Upper lobe of left lung (tissue), 4 donors: ENCODE measurements at regions not wholly inside any gene's neighbourhood (a gene's known extent, or its start where the extent isn't known, plus 50 kb on each side); places are given as distances from the start of the nearest gene placed in this dataset.

Source experiments
- CTCF ChIP-seq, 6 experiments: fragments of 450-650 bp in 4 of 6; fragments of 200-600 bp in 2 of 6; sonication (generic) in 2 of 6; IDR thresholded peaks; one replicate each; pipeline ENCODE4 v1.5.1; 2016 to 2019; ENCODE audit warnings: antibody characterized with exemption in 6 of 6
- POLR2A ChIP-seq, 4 donors: fragments of 450-650 bp; IDR thresholded peaks; one replicate each; pipeline ENCODE4 v1.5.1; 2016 to 2017; ENCODE audit warnings: antibody characterized with exemption in 4 of 4, mild to moderate bottlenecking in 2 of 4

DNA sequence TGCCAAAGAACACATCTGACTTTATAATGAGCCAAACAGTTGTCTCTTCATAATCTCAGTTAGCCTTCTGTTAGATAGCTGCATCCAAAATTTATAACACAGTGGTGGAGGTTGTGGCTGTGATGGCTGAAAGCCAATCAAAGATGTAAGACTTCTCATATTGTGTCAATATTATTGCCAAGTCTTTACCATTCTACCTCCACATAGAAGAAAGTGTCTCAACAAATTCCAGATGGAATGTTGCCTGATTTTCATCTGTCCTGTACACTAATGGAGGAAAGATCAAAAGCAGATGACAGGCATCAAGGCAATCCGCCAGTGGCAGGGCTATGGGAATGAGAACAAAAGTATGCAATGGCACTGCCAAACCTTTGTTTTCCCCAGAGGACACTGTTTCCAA is 813.1 kb upstream of the NOVA1 start:
- no peak for TF ChIP-seq CTCF (IDR thresholded peaks at IDR 0.05)
- no peak for TF ChIP-seq POLR2A (IDR thresholded peaks at IDR 0.05)
